Daoy (cell line): ENCODE measurements at regions not wholly inside any gene's neighbourhood (a gene's known extent, or its start where the extent isn't known, plus 50 kb on each side); places are given as distances from the start of the nearest gene placed in this dataset.

Source experiments
- DNase-seq: peaks from one replicate; pipeline ENCODE4 v3.0.0-alpha.2; 2015; ENCODE audit warnings: low read depth

- DNase-seq = no peak
These were observed 794.9 kb upstream of the SOX9 start for GRCh38 chr17:71325886-71326285.

GRCh38 chr17:71327376-71328059 lies 793.3 kb upstream of the SOX9 start:
- DNase-seq = no peak

GRCh38 chr17:71329310-71330098 lies 791.3 kb upstream of the SOX9 start:
- no peak for DNase-seq

GRCh38 chr17:71330099-71330375 lies 790.8 kb upstream of the SOX9 start:
- DNase-seq = no peak

- no peak for DNase-seq
These were observed 789.0 kb upstream of the SOX9 start for GRCh38 chr17:71331754-71332325.

GRCh38 chr17:71334048-71334751 lies 786.6 kb upstream of the SOX9 start:
- DNase-seq = no peak

GRCh38 chr17:71335212-71335611 lies 785.6 kb upstream of the SOX9 start:
- DNase-seq = no peak

GRCh38 chr17:71337938-71338337 lies 782.9 kb upstream of the SOX9 start:
- DNase-seq = peak; percentile 12

GRCh38 chr17:71338396-71338795 lies 782.4 kb upstream of the SOX9 start:
- peak; percentile 67 for DNase-seq

GRCh38 chr17:71339206-71339605 lies 781.6 kb upstream of the SOX9 start:
- DNase-seq = no peak

- DNase-seq = peak; percentile 29
These were observed 778.1 kb upstream of the SOX9 start for GRCh38 chr17:71342737-71343136.

GRCh38 chr17:71349908-71350600 lies 770.8 kb upstream of the SOX9 start:
- DNase-seq = no peak

GRCh38 chr17:71360301-71360700 lies 760.5 kb upstream of the SOX9 start:
- peak; percentile 11 for DNase-seq

GRCh38 chr17:71361656-71362450 lies 759.0 kb upstream of the SOX9 start:
- DNase-seq = peak; percentile 31

GRCh38 chr17:71363661-71364060 lies 757.2 kb upstream of the SOX9 start:
- no peak for DNase-seq

- no peak for DNase-seq
These were observed 749.0 kb upstream of the SOX9 start for GRCh38 chr17:71371809-71372208.

GRCh38 chr17:71375948-71376347 lies 744.9 kb upstream of the SOX9 start:
- no peak for DNase-seq

GRCh38 chr17:71376933-71377332 lies 743.9 kb upstream of the SOX9 start:
- DNase-seq = no peak

- no peak for DNase-seq
These were observed 742.8 kb upstream of the SOX9 start for GRCh38 chr17:71378036-71378435.

GRCh38 chr17:71378741-71379140 lies 742.1 kb upstream of the SOX9 start:
- DNase-seq = no peak

- DNase-seq = no peak
These were observed 741.3 kb upstream of the SOX9 start for GRCh38 chr17:71379512-71379911.
